Astrocyte of the spinal cord (primary cell): ENCODE measurements at regions not wholly inside any gene's neighbourhood (a gene's known extent, or its start where the extent isn't known, plus 50 kb on each side); places are given as distances from the start of the nearest gene placed in this dataset.
"Not testable (repeated sequence)": the region's sequence is repeated elsewhere in the genome, so short reads cannot be mapped to it uniquely, and the experiment has no call there.

ENCODE experiments used
- DNase-seq: peaks from one replicate; pipeline ENCODE4 v3.0.0; 2011; ENCODE audit warnings: low read depth, low spot score
- H3K4me3 ChIP-seq: 2 replicates; pipeline ENCODE4 v1.5.1; 2011; ENCODE audit warnings: low read depth, mild to moderate bottlenecking, low read length, moderate library complexity
- in situ Hi-C: cut with HindIII; loops from 2 replicates; pipeline ENCODE4 v1.10.0; 2017; ENCODE audit warnings: low sequenced_read_pairs
- TF ChIP-seq, protein P1 (sequence below): IDR thresholded peaks from 2 replicates; pipeline ENCODE4 v1.5.1; 2012; ENCODE audit warnings: low read depth, mild to moderate bottlenecking, low read length, inconsistent platforms

DNA sequence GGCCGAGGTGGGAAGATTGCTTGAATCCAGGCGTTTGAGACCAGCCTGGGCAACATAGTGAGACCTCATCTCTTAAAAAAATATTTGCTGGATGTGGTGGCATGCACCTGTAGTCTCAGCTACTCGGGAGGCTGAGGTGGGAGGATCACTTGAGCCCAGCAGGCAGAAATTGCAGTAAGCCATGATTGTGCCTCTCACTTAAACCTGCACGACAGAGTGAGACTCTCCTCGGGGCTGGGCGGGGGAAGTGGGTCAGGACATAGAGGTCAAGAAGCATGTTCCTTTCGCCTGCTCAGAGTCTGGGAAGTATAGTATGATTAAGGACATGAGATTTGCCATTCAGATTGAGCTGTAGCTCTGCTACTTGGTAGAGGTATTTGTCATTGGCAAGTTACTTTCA lies 52.3 kb downstream of the SEPTIN7 start:
- in situ Hi-C loops, DNase-seq, H3K4me3 ChIP-seq: not testable (repeated sequence)

DNA sequence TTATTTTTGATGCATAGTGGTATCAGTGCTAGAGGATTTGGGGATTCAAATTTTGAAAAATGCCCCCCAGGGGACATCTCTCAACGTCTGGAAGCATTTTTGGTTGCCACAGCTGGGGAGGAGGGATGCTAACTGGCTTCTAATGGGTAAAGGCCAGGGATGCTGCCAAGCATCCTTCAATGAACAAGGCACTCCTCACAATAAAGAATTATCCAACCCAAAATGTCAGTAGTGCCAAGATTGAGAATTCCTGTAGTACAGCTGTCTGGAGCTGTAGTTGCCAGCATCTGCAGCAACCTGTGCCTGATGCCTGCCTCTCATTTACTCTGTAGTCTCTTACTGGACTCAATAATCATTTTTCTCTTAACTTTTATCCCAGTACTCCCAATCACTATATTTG lies 53.5 kb downstream of the SEPTIN7 start:
- no peak for DNase-seq
- H3K4me3 ChIP-seq = no peak overlapping the region
- in situ Hi-C loops = no loop called here
- TF ChIP-seq, protein P1, sequence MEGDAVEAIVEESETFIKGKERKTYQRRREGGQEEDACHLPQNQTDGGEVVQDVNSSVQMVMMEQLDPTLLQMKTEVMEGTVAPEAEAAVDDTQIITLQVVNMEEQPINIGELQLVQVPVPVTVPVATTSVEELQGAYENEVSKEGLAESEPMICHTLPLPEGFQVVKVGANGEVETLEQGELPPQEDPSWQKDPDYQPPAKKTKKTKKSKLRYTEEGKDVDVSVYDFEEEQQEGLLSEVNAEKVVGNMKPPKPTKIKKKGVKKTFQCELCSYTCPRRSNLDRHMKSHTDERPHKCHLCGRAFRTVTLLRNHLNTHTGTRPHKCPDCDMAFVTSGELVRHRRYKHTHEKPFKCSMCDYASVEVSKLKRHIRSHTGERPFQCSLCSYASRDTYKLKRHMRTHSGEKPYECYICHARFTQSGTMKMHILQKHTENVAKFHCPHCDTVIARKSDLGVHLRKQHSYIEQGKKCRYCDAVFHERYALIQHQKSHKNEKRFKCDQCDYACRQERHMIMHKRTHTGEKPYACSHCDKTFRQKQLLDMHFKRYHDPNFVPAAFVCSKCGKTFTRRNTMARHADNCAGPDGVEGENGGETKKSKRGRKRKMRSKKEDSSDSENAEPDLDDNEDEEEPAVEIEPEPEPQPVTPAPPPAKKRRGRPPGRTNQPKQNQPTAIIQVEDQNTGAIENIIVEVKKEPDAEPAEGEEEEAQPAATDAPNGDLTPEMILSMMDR = no peak

DNA sequence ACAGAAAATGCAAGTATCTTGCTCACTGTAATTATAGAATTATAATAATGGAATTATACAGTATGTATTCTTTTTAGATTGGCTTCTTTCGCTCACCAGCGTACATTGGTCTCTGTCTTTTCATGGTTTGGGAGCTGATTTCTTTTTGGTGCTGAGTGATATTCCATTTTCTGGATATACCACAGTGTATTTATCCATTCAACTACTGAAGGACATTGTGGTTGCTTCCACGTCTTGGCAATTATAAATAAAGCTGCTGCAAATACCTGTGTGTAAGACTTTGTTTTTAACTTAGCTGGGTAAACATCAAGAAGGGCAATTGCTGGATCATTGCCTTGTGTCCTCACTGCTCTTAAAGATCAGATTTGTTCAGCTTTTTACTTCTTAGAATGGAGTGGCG lies 55.3 kb downstream of the SEPTIN7 start:
- DNase-seq = no peak
- no peak overlapping the region for H3K4me3 ChIP-seq
- in situ Hi-C loops = no loop called here
- TF ChIP-seq, protein P1 = no peak

DNA sequence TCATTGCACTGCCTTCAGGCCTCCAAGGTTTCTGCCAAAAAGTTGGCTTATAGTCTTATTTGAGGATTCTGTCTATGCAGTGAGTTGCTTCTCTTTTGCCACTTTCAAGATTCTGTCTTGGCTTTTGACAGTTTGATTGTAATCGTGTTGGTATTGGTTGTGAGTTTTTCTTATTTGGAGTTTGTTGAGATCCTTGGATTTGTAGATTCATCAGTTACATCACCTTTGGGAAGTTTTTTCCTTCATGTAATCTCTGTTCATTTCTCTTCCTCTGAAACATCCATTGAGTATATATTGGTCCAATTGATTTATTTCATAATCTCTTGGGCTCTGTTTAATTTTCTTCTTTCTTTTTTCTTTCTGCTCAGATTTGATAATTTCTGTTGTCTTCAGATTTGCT lies 59.8 kb downstream of the SEPTIN7 start:
- DNase-seq = no peak
- in situ Hi-C loops = no loop called here
- TF ChIP-seq, protein P1 = no peak
- no peak overlapping the region for H3K4me3 ChIP-seq

DNA sequence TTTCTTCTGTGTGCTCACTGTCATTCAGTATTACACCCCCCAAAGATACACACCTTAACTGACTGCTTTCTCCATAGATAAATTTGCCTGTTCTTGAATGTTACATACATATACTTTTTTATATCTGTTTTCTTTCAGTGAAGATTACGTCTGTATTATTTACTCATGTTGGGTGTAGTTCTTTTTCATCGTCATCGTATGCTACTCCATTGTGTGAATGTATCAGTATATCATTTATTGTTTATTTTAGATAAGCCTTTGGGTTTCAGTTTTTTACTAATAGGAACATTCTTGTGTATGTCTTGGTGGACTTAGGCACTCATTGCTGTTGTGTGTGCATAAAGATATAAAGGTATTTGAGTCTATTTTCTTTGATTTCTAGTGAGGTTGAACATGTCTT lies 64.4 kb downstream of the SEPTIN7 start:
- TF ChIP-seq, protein P1 = no peak
- DNase-seq = no peak
- in situ Hi-C loops = no loop called here
- no peak overlapping the region for H3K4me3 ChIP-seq

DNA sequence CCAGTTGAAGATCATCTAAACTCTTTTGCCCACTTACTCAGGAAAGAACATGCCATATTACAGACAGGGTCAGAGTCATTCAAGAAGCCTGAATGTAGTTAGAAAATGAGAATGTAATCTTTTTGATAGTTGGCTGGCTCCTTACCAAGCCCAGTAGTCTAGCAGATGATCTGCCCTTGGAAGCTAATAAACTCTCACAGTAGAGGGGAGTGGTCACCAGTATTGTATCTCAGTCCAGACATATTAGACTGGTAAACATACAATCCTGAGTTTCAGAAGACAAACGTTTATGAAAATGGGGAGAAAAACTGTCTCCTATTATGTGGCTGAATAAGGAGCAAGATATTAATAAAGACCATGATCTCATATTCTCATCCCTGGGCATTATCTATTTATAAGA lies 65.3 kb downstream of the SEPTIN7 start:
- DNase-seq = no peak
- in situ Hi-C loops = no loop called here
- TF ChIP-seq, protein P1 = no peak
- no peak overlapping the region for H3K4me3 ChIP-seq

DNA sequence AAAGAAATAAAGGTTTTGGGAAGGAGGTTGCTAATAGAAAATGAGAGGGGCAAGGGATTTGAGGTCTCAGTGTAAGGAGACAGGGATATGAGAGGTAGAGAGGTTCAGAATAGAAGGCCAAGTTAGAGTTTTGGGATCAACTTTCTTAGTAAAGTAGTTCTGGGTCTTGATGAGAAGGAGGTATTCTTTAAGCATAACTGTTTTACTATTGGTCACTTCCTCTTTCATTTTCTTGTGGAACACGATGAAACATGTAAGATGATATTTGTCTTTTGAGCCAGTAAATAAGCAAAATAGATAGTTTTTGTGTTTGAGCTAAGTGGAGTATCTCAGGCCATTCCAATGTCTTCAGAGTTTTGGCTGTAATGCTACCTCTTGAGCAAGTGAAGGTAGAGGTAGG lies 68.3 kb downstream of the SEPTIN7 start:
- in situ Hi-C loops, H3K4me3 ChIP-seq: not testable (repeated sequence)
- peak; percentile 5 for DNase-seq

DNA sequence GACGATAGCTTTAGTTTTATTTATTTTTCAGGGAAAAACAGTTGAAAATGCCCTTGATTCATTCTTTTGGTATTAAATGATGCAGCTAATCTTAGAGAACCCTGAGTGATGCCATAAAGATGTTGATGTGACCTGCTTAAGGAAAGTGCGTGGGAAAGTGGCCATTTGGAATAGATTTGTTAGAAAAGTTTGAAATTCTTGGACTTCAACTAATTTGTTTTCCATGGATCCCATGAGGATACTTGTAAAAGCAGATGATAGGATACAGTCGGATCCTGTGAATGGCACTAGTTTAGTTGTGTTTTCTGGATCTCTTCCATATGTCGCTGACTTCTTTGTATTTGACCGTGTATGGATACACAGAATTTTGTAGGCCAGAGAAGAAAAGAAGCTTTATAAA lies 69.0 kb downstream of the SEPTIN7 start:
- no peak overlapping the region for H3K4me3 ChIP-seq
- TF ChIP-seq, protein P1 = no peak
- peak; percentile 33 for DNase-seq
- in situ Hi-C loops = no loop called here
